OCI-LY7 (cell line): ENCODE measurements at regions not wholly inside any gene's neighbourhood (a gene's known extent, or its start where the extent isn't known, plus 50 kb on each side); places are given as distances from the start of the nearest gene placed in this dataset.

Experiments
- BruUV-seq: library from RNA; stranded (reverse); fragments of 400-500 nt; replicated peaks from 2 replicates; lab custom pipeline; 2021; lab: Mats Ljungman, UMichigan
- CTCF ChIA-PET: fragments of 300-600 bp; sonication (Branson Sonifier 250); formaldehyde crosslinking; loops from one replicate; lab custom pipeline; 2022; ENCODE audit warnings: antibody characterized with exemption; ENCODE audit not compliant: unreplicated experiment; lab: Charles Lee
- POLR2A ChIA-PET: fragments of 300-600 bp; sonication (Branson Sonifier 250); formaldehyde crosslinking; loops from one replicate; lab custom pipeline; 2022; ENCODE audit warnings: antibody characterized with exemption; lab: Charles Lee
- DNase-seq: peaks from one replicate; pipeline ENCODE4 v3.0.0-alpha.2; 2015; ENCODE audit warnings: low spot score
- H2AFZ ChIP-seq: fragments of 200-600 bp; sonication (generic), shearing (Covaris generic); 2 replicates; pipeline ENCODE4 v1.6.1; 2014; ENCODE audit warnings: mild to moderate bottlenecking, antibody characterized with exemption, low read length, moderate library complexity
- H3K27ac ChIP-seq: fragments of 200-600 bp; sonication (generic); 2 replicates; pipeline ENCODE4 v1.5.1; 2014; ENCODE audit warnings: mixed run types, low read depth, mild to moderate bottlenecking, moderate library complexity, low read length, inconsistent platforms; ENCODE audit not compliant: poor library complexity, severe bottlenecking
- H3K36me3 ChIP-seq: fragments of 200-600 bp; sonication (generic); 2 replicates; pipeline ENCODE4 v1.6.1; 2014; ENCODE audit warnings: mild to moderate bottlenecking, antibody characterized with exemption, low read length, moderate library complexity, mixed read lengths; ENCODE audit not compliant: insufficient read depth
- H3K4me1 ChIP-seq: fragments of 200-600 bp; sonication (generic); 2 replicates; pipeline ENCODE4 v1.5.1; 2014; ENCODE audit warnings: mild to moderate bottlenecking, low read length; ENCODE audit not compliant: insufficient read depth, poor library complexity, severe bottlenecking
- H3K4me2 ChIP-seq: fragments of 200-600 bp; sonication (generic); 2 replicates; pipeline ENCODE4 v1.6.1; 2014; ENCODE audit warnings: mild to moderate bottlenecking, low read length
- H3K4me3 ChIP-seq: fragments of 200-600 bp; sonication (generic); 2 replicates; pipeline ENCODE4 v1.5.1; 2014; ENCODE audit warnings: mild to moderate bottlenecking, low read depth, low read length; ENCODE audit not compliant: poor library complexity, severe bottlenecking
- H3K79me2 ChIP-seq: fragments of 200-600 bp; sonication (generic); 2 replicates; pipeline ENCODE4 v1.6.1; 2016; ENCODE audit warnings: low read depth, mild to moderate bottlenecking, low read length, moderate library complexity, mixed read lengths; ENCODE audit not compliant: insufficient read depth
- H3K9me2 ChIP-seq: fragments of 200-600 bp; sonication (generic); 2 replicates; pipeline ENCODE4 v1.6.1; 2016; ENCODE audit warnings: mild to moderate bottlenecking, low read length, mixed read lengths; ENCODE audit not compliant: insufficient read depth
- H3K9me3 ChIP-seq: fragments of 200-600 bp; sonication (generic); 2 replicates; pipeline ENCODE4 v1.6.1; 2014; ENCODE audit warnings: mild to moderate bottlenecking, mixed run types, low read length, mixed read lengths
- H4K20me1 ChIP-seq: fragments of 200-600 bp; sonication (generic); 2 replicates; pipeline ENCODE4 v1.6.1; 2014; ENCODE audit warnings: mild to moderate bottlenecking, antibody characterized with exemption, low read length, moderate library complexity, mixed read lengths; ENCODE audit not compliant: insufficient read depth
- EZH2phosphoT487 ChIP-seq: fragments of 200-600 bp; sonication (generic); IDR thresholded peaks from 2 replicates; pipeline ENCODE4 v1.6.1; 2018; ENCODE audit warnings: low read depth, borderline replicate concordance, mild to moderate bottlenecking, mixed run types, antibody characterized with exemption, low read length, moderate library complexity, mixed read lengths
- intact Hi-C: fragments of 100-400 bp; cut with micrococcal nuclease; formaldehyde crosslinking; loops from one replicate; pipeline ENCODE4 v1.10.0; 2022; ENCODE audit not compliant: unreplicated experiment
- TF ChIP-seq, protein P1 (sequence below): fragments of 200-600 bp; sonication (generic); conservative IDR thresholded peaks from 2 replicates; pipeline ENCODE4 v1.5.1; 2014; ENCODE audit warnings: mild to moderate bottlenecking, antibody characterized with exemption, low read length, moderate library complexity, mixed read lengths

DNA sequence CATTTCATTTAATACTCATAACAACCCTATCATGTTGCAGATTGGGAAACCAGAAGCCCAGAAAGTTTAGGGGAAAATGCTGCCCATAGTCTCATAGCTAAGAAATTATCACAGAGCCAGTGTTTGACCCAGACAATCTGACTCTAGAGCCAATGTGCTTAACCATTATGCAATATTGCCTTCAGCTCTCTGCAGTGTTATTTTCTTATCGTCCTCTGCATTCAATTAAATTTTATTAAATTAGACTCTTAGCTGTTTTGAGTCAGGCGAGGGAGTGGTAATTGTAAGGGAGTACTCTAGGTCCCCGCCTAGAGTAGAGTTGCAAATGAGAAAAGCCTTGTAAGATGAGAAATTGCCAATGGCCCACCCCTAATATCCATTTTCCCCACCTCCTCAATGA lies 191.1 kb downstream of the TTLL7 start:
- no peak for TF ChIP-seq EZH2phosphoT487
- TF ChIP-seq, protein P1, sequence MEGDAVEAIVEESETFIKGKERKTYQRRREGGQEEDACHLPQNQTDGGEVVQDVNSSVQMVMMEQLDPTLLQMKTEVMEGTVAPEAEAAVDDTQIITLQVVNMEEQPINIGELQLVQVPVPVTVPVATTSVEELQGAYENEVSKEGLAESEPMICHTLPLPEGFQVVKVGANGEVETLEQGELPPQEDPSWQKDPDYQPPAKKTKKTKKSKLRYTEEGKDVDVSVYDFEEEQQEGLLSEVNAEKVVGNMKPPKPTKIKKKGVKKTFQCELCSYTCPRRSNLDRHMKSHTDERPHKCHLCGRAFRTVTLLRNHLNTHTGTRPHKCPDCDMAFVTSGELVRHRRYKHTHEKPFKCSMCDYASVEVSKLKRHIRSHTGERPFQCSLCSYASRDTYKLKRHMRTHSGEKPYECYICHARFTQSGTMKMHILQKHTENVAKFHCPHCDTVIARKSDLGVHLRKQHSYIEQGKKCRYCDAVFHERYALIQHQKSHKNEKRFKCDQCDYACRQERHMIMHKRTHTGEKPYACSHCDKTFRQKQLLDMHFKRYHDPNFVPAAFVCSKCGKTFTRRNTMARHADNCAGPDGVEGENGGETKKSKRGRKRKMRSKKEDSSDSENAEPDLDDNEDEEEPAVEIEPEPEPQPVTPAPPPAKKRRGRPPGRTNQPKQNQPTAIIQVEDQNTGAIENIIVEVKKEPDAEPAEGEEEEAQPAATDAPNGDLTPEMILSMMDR = no peak
- Histone ChIP-seq H3K4me1 (no peaks in the 10 kb centered on the region), H2AFZ (no peak overlapping the region), H3K36me3 (no peaks in the 10 kb centered on the region), H3K4me2 (no peak overlapping the region), H3K9me2 (no peaks in the 10 kb centered on the region), H3K4me3 (no peak overlapping the region), H3K79me2 (no peaks in the 10 kb centered on the region), H3K9me3 (no peaks in the 10 kb centered on the region), H3K27ac (no peak overlapping the region), H4K20me1 (no peaks in the 10 kb centered on the region)
- ChIA-PET POLR2A (interaction anchor here (1.1 kb wide), 1 partner anchor 9 kb away, joined by 3 read pairs; no protein-coding TSS in a partner anchor), CTCF (no interaction called here)
- BruUV-seq = no TSS peak
- no peak for DNase-seq
- intact Hi-C loops = no loop called here

DNA sequence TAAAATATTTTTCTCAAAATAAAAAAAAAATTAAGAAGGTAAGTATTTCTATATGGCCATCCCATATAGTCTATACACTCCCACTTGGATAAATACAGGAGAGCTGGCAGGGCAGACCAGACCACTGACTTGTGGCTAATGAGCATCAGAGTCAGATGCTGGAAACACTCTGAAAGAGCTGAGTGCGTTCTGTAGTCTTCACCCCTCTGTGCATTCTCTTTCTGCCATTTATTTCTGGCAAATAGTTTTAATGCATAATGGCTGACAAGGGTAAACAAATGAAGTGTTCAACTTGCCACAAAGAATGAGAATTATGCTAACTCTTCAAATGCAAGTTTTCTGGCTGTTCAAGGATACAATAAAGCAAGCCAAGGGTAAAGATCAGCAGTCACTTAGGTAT lies 191.7 kb downstream of the TTLL7 start:
- Histone ChIP-seq H4K20me1 (no peaks in the 10 kb centered on the region), H3K27ac (no peak overlapping the region), H3K4me2 (no peak overlapping the region), H3K4me3 (no peak overlapping the region), H3K9me3 (no peaks in the 10 kb centered on the region), H2AFZ (no peak overlapping the region), H3K79me2 (no peaks in the 10 kb centered on the region), H3K9me2 (no peaks in the 10 kb centered on the region), H3K4me1 (no peaks in the 10 kb centered on the region), H3K36me3 (no peaks in the 10 kb centered on the region)
- CTCF ChIA-PET = no interaction called here
- intact Hi-C loops = no loop called here
- POLR2A ChIA-PET = no interaction called here
- DNase-seq = no peak
- TF ChIP-seq EZH2phosphoT487 = no peak
- TF ChIP-seq, protein P1 = no peak
- no TSS peak for BruUV-seq

DNA sequence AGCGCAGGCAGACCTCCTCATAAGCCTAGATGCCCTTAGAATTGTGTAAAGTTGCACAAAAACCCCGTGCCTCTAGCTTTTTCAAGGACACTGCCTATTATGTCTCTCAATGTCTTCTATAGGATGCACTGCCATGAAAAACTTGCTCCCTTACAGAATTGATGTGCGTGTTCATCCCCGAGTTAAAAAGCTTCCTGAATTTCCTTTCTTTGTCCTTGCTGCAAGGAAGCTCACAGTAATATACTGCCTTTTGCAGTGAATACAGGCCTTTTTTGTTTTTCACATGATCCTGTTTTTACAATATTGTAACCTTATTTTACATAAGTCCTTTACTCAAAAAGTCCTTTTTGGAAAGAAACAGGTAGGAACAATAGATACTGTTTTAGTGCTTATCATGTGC lies 193.0 kb downstream of the TTLL7 start:
- POLR2A ChIA-PET = no interaction called here
- H3K4me2 ChIP-seq = no peak overlapping the region
- no peaks in the 10 kb centered on the region for H3K9me3 ChIP-seq
- H3K4me1 ChIP-seq = no peaks in the 10 kb centered on the region
- no TSS peak for BruUV-seq
- H3K27ac ChIP-seq = no peak overlapping the region
- H3K36me3 ChIP-seq = no peaks in the 10 kb centered on the region
- no peaks in the 10 kb centered on the region for H4K20me1 ChIP-seq
- H3K79me2 ChIP-seq = no peaks in the 10 kb centered on the region
- H3K9me2 ChIP-seq = no peaks in the 10 kb centered on the region
- DNase-seq = no peak
- H3K4me3 ChIP-seq = no peak overlapping the region
- intact Hi-C loops = no loop called here
- no peak overlapping the region for H2AFZ ChIP-seq
- no peak for TF ChIP-seq EZH2phosphoT487
- CTCF ChIA-PET = no interaction called here
